SJCRH30 (cell line): ENCODE measurements at regions not wholly inside any gene's neighbourhood (a gene's known extent, or its start where the extent isn't known, plus 50 kb on each side); places are given as distances from the start of the nearest gene placed in this dataset.
A peak's percentile ranks its signal among the peaks of the same experiment; 100 is the strongest.

Experiments
- DNase-seq, 2 experiments: peaks; one replicate each; pipeline ENCODE4 v3.0.0-alpha.2; 2015 to 2020
- H3K27ac ChIP-seq: fragments of 250-450 bp; sonication (Bioruptor Pico); 2 replicates; pipeline ENCODE4 v1.5.1; 2020; ENCODE audit warnings: mild to moderate bottlenecking, moderate library complexity
- H3K27me3 ChIP-seq: fragments of 250-450 bp; sonication (Bioruptor Pico); 2 replicates; pipeline ENCODE4 v1.5.1; 2020; ENCODE audit warnings: mild to moderate bottlenecking, moderate library complexity
- H3K36me3 ChIP-seq: fragments of 250-450 bp; sonication (Bioruptor Pico); 2 replicates; pipeline ENCODE4 v1.5.1; 2020; ENCODE audit warnings: mild to moderate bottlenecking, moderate library complexity
- H3K4me1 ChIP-seq: fragments of 250-450 bp; sonication (Bioruptor Pico); 2 replicates; pipeline ENCODE4 v1.5.1; 2020; ENCODE audit warnings: mild to moderate bottlenecking, moderate library complexity
- H3K4me3 ChIP-seq: fragments of 250-450 bp; sonication (Bioruptor Pico); 2 replicates; pipeline ENCODE4 v1.5.1; 2020; ENCODE audit warnings: mild to moderate bottlenecking, moderate library complexity
- H3K9me3 ChIP-seq: fragments of 250-450 bp; sonication (Bioruptor Pico); replicated peaks from 2 replicates; pipeline ENCODE4 v1.5.1; 2020; ENCODE audit warnings: mild to moderate bottlenecking, moderate library complexity

GRCh38 chr6:149160943-149161342 lies 156.6 kb upstream of the TAB2 start:
- Histone ChIP-seq H3K4me3 (no peak overlapping the region), H3K27me3 (0 out of 2 replicates have a peak, but pooled peaks cover under 1% of the 10 kb centered on the region), H3K27ac (no peak overlapping the region), H3K36me3 (no peaks in the 10 kb centered on the region), H3K4me1 (peaks cover 3% of the 10 kb centered on the region), H3K9me3 (no peaks in the 10 kb centered on the region)
- no peak for DNase-seq

- H3K4me1 ChIP-seq = peaks cover 8% of the 10 kb centered on the region
- no peak for DNase-seq
- H3K27me3 ChIP-seq = no peaks in the 10 kb centered on the region
- H3K36me3 ChIP-seq = no peaks in the 10 kb centered on the region
- no peaks in the 10 kb centered on the region for H3K9me3 ChIP-seq
- no peak overlapping the region for H3K27ac ChIP-seq
- H3K4me3 ChIP-seq = no peak overlapping the region
Measured at GRCh38 chr6:149162924-149163323, 154.6 kb upstream of the TAB2 start.

DNA sequence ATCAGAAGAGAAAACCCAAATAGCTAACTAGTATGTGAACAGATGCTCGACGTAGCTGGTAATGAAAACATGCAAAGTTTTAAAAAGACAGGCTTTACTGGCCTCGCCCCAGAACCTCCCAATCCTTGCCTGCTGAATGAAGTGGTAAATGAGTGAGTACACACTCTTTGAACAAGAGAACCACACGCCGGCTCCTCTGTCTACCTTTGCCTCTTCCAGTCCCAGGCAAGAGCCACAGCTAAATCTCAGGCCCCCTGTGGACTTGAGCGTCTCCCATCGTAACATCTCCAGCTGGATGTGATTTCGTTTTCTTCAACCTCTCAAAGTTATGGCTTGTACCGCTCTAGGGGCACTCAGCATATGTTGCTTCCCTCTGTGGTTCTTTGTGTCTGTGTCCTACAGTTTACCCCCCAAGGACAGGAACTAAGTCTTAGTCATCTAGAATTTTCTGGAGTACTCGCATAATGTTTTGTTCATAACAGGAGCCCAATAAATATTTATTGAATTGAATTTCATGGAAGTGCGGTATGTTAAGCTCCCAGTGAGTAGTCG lies 153.2 kb upstream of the TAB2 start:
- H3K27me3 ChIP-seq = no peaks in the 10 kb centered on the region
- no peak overlapping the region for H3K27ac ChIP-seq
- no peaks in the 10 kb centered on the region for H3K9me3 ChIP-seq
- peaks cover 8% of the 10 kb centered on the region for H3K4me1 ChIP-seq
- H3K4me3 ChIP-seq = no peak overlapping the region
- no peak for DNase-seq
- no peaks in the 10 kb centered on the region for H3K36me3 ChIP-seq

GRCh38 chr6:149166336-149166735 lies 151.2 kb upstream of the TAB2 start:
- no peaks in the 10 kb centered on the region for H3K27me3 ChIP-seq
- no peaks in the 10 kb centered on the region for H3K36me3 ChIP-seq
- no peak overlapping the region for H3K27ac ChIP-seq

DNA sequence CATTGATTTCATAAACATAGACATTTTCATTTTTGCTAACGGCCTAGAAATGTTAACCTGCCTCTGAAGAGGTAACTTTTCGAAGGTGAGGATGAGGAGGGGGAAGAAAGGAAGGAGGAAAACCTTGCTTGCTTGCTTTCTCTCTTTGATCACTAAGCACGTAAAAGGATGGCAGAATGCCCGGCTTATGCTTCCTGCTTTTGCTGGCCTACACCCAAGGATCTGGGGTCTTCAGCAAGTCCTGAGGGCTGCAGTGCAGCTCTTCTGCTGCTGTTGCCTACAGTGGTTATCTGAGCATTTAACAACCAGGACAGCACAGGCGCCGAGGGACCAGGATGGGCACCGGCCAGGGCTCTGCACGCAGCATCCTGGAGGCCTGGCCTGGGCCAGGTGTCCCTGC lies 150.8 kb upstream of the TAB2 start:
- H3K4me3 ChIP-seq = no peak overlapping the region
- no peaks in the 10 kb centered on the region for H3K27me3 ChIP-seq
- H3K36me3 ChIP-seq = no peaks in the 10 kb centered on the region
- no peak overlapping the region for H3K27ac ChIP-seq
- DNase-seq = peak; percentile 53 to 59
- H3K9me3 ChIP-seq = no peaks in the 10 kb centered on the region
- peaks cover 8% of the 10 kb centered on the region for H3K4me1 ChIP-seq

More at GRCh38 chr6:149166336-149166735, 151.2 kb upstream of the TAB2 start:
- peak in 1 of 2 experiments; percentile 32 for DNase-seq
- H3K9me3 ChIP-seq = no peaks in the 10 kb centered on the region
- H3K4me3 ChIP-seq = no peak overlapping the region
- H3K4me1 ChIP-seq = peaks cover 8% of the 10 kb centered on the region

DNA sequence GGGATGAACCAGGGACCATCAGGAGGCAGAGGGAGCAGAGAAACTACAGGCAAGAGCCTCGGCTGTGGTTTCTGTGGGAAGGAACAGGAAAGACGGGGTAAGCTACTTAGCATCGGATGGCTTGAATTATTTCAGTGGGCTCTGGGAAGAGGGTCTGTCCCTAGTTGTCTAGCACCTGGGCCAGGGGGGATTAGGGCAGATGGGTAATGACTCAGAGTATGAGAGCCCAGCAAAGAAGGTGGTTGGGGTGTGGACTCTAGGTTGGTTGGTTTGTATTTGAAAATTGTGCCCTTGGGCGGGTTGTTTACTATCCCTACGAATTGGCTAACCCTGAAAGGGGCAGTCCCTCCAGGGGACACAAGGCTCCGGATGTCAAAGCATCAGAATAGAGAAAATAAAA lies 148.5 kb upstream of the TAB2 start:
- H3K27me3 ChIP-seq = no peaks in the 10 kb centered on the region
- peaks cover 8% of the 10 kb centered on the region for H3K4me1 ChIP-seq
- no peak for DNase-seq
- H3K36me3 ChIP-seq = no peaks in the 10 kb centered on the region
- no peaks in the 10 kb centered on the region for H3K9me3 ChIP-seq
- no peak overlapping the region for H3K27ac ChIP-seq
- no peak overlapping the region for H3K4me3 ChIP-seq

- Histone ChIP-seq H3K27me3 (no peaks in the 10 kb centered on the region), H3K36me3 (no peaks in the 10 kb centered on the region), H3K27ac (no peak overlapping the region), H3K4me3 (no peak overlapping the region), H3K4me1 (peaks cover 8% of the 10 kb centered on the region), H3K9me3 (no peaks in the 10 kb centered on the region)
- DNase-seq = no peak
Measured at GRCh38 chr6:149169761-149170511, 147.6 kb upstream of the TAB2 start.

DNA sequence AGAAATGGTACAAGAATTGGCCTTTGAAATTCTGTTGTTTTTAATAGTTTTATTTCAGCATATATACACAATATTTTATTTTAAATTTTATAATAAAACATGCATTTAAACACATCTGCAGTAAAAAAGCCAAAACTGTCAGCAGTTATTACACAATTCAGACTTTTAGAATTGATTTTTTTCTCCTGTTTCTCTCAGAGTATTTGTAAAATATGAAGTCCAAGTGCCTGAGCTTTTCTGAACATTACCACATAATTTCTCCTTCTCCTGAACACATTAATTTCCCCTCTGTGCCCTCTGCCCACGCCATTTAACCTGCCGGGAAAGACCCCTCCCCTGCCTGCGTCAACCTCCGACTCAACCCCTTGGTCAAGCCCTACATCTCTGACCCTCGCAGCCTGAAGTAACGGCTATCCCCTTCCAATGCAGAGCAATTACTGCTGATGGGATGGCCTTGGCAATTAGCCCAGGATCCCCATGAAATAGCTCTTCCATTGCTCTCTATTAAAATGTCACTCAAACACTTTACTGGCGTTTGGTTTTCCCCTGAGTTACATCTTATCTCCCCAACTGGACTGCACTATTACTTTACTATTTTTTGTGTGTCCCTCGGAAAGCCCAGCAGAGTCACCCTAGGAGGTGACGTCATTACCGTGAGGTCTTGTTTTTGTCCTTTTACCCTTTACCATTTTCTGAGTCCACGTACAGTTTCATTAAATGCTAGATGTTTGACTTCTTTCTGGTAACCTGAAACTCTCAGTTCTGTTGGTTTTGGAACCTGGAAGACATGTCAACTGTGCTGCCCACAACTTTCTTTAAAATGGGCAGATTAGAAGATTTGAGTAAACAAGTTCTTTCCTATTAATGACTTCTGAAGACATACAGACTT lies 146.7 kb upstream of the TAB2 start:
- Histone ChIP-seq H3K27me3 (no peaks in the 10 kb centered on the region), H3K9me3 (no peaks in the 10 kb centered on the region), H3K4me1 (peaks cover 6% of the 10 kb centered on the region), H3K27ac (no peak overlapping the region), H3K36me3 (no peaks in the 10 kb centered on the region), H3K4me3 (no peak overlapping the region)
- DNase-seq = no peak

- no peak overlapping the region for H3K27ac ChIP-seq
- no peaks in the 10 kb centered on the region for H3K9me3 ChIP-seq
- no peak overlapping the region for H3K4me3 ChIP-seq
- no peaks in the 10 kb centered on the region for H3K27me3 ChIP-seq
- DNase-seq = no peak
- peaks cover 9% of the 10 kb centered on the region for H3K4me1 ChIP-seq
- H3K36me3 ChIP-seq = no peaks in the 10 kb centered on the region
Measured at GRCh38 chr6:149173222-149173621, 144.3 kb upstream of the TAB2 start.

DNA sequence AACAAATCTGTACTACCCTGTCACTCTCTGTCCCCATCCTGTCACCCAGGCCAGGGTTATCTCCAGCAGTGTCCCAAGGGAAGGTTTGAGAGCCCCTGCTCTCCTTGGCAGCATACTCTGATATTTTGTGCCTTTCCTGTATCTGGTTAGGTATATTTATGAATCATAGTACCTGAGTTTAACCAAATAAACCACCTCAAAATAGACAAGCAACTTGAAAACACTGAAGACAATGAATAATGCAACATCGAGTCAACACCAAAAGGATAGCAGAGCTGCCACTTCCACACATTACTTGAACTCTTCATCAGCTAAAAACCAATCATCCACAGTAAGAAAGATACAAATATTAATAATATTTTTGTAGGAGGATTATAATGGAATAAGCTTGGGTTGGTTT lies 142.6 kb upstream of the TAB2 start:
- DNase-seq = no peak

GRCh38 chr6:149176971-149177667 lies 140.4 kb upstream of the TAB2 start:
- H3K36me3 ChIP-seq = no peaks in the 10 kb centered on the region
- peaks cover 28% of the 10 kb centered on the region for H3K4me1 ChIP-seq
- DNase-seq = peak; percentile 57 to 82
- no peaks in the 10 kb centered on the region for H3K9me3 ChIP-seq
- no peaks in the 10 kb centered on the region for H3K27me3 ChIP-seq
- H3K27ac ChIP-seq = peak overlapping the region; percentile 44
- no peak overlapping the region for H3K4me3 ChIP-seq

More for the DNA sequence above, 142.6 kb upstream of the TAB2 start:
- Histone ChIP-seq H3K27me3 (no peaks in the 10 kb centered on the region), H3K9me3 (no peaks in the 10 kb centered on the region), H3K36me3 (no peaks in the 10 kb centered on the region), H3K27ac (no peak overlapping the region), H3K4me1 (peaks cover 12% of the 10 kb centered on the region), H3K4me3 (no peak overlapping the region)

DNA sequence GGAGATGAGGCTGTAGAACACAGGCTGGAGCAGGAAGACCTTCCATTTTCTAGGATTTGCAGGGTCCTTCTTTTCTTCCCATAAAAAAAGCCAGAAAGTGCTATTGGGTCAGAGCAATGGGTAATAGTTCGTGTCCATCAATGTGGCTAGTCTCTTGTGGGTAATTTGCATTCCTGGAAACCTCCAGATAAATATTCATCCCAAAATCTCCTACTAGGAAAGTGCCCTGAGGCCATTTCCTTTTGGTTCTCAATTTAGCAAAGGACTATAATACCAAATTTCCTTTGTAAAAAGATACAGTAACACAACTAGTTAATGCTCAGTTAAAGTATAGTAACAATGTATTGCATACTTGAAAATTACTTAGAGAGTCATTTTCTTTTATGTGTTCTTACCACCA lies 138.1 kb upstream of the TAB2 start:
- peaks cover 29% of the 10 kb centered on the region for H3K4me1 ChIP-seq
- H3K4me3 ChIP-seq = no peak overlapping the region
- H3K27me3 ChIP-seq = no peaks in the 10 kb centered on the region
- H3K27ac ChIP-seq = no peak overlapping the region
- no peaks in the 10 kb centered on the region for H3K36me3 ChIP-seq
- no peaks in the 10 kb centered on the region; the same call in 1 of the 2 replicates for H3K9me3 ChIP-seq
- DNase-seq = peak in 1 of 2 experiments; percentile 39

GRCh38 chr6:149181304-149181703 lies 136.2 kb upstream of the TAB2 start:
- Histone ChIP-seq H3K36me3 (no peaks in the 10 kb centered on the region), H3K4me3 (peak overlapping the region; percentile 47), H3K27ac (peak overlapping the region; percentile 95), H3K4me1 (peaks cover 29% of the 10 kb centered on the region), H3K27me3 (no peaks in the 10 kb centered on the region), H3K9me3 (no peaks in the 10 kb centered on the region; the same call in 1 of the 2 replicates)
- peak; percentile 48 to 80 for DNase-seq

DNA sequence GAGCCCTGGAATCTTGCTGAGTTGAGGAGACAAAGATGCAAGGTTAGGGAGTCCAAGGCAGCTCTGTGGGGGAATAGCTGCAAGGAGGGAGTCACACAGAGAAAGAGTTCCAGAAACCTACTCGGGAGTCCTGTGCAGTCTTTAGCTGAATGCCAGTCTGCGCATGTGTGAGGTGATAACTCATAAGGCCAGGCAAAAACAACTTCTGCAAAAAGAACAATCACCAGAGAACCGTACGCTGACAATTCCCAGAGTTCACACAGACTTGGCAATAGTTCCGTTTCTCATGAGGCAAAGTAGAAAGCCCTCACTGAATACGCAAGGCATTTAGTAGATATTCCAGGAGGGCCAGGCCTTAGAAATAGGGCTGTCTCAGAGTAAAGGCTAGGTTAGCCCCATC lies 135.2 kb upstream of the TAB2 start:
- no peak for DNase-seq
- Histone ChIP-seq H3K4me3 (no peak overlapping the region), H3K36me3 (no peaks in the 10 kb centered on the region), H3K4me1 (peaks cover 21% of the 10 kb centered on the region), H3K9me3 (no peaks in the 10 kb centered on the region; the same call in 1 of the 2 replicates), H3K27ac (peak overlapping the region; percentile 95), H3K27me3 (no peaks in the 10 kb centered on the region)
